OCI-LY1 (cell line): ENCODE measurements at regions not wholly inside any gene's neighbourhood (a gene's known extent, or its start where the extent isn't known, plus 50 kb on each side); places are given as distances from the start of the nearest gene placed in this dataset.

Experiments used
- H2AFZ ChIP-seq: fragments of 200-600 bp; sonication (generic), shearing (Covaris generic); 2 replicates; pipeline ENCODE4 v1.6.0; 2014; ENCODE audit warnings: antibody characterized with exemption, mild to moderate bottlenecking, low read length
- H3F3A ChIP-seq: fragments of 200-600 bp; sonication (generic), shearing (Covaris generic); 2 replicates; pipeline ENCODE4 v1.6.0; 2014; ENCODE audit warnings: mild to moderate bottlenecking, antibody characterized with exemption, low read length, moderate library complexity; ENCODE audit not compliant: insufficient read depth
- H3K27ac ChIP-seq: fragments of 200-600 bp; sonication (generic); 2 replicates; pipeline ENCODE4 v1.5.1; 2014; ENCODE audit warnings: low read length, mixed run types, mild to moderate bottlenecking, low read depth; ENCODE audit not compliant: poor library complexity, severe bottlenecking
- H3K27me3 ChIP-seq: fragments of 200-600 bp; sonication (generic); 2 replicates; pipeline ENCODE4 v1.6.0; 2014; ENCODE audit warnings: antibody characterized with exemption, mild to moderate bottlenecking, low read length, moderate library complexity; ENCODE audit not compliant: insufficient read depth
- H3K36me3 ChIP-seq: fragments of 200-600 bp; sonication (generic); 2 replicates; pipeline ENCODE4 v1.6.1; 2014; ENCODE audit warnings: mild to moderate bottlenecking, antibody characterized with exemption, low read length, moderate library complexity, mixed read lengths; ENCODE audit not compliant: insufficient read depth
- H3K4me1 ChIP-seq: fragments of 200-600 bp; sonication (generic); 2 replicates; pipeline ENCODE4 v1.5.1; 2014; ENCODE audit warnings: mild to moderate bottlenecking, low read length, moderate library complexity; ENCODE audit not compliant: insufficient read depth, severe bottlenecking
- H3K4me2 ChIP-seq: fragments of 200-600 bp; sonication (generic), shearing (Covaris generic); 2 replicates; pipeline ENCODE4 v1.6.1; 2014; ENCODE audit warnings: low read length
- H3K4me3 ChIP-seq: fragments of 200-600 bp; sonication (generic); 2 replicates; pipeline ENCODE4 v1.5.1; 2014; ENCODE audit warnings: low read length, low read depth, mild to moderate bottlenecking, mixed read lengths; ENCODE audit not compliant: poor library complexity, severe bottlenecking
- H3K79me2 ChIP-seq: fragments of 200-600 bp; shearing (Covaris generic); 2 replicates; pipeline ENCODE4 v1.6.1; 2016; ENCODE audit warnings: mixed run types, low read length, mixed read lengths; ENCODE audit not compliant: insufficient read depth
- H3K9ac ChIP-seq: fragments of 200-600 bp; sonication (generic), shearing (Covaris generic); 2 replicates; pipeline ENCODE4 v1.6.1; 2014; ENCODE audit warnings: mild to moderate bottlenecking, low read length, mixed read lengths
- H3K9me2 ChIP-seq: fragments of 200-600 bp; sonication (generic), shearing (Covaris generic); 2 replicates; pipeline ENCODE4 v1.6.1; 2014; ENCODE audit warnings: low read depth, mild to moderate bottlenecking, low read length, mixed read lengths
- H3K9me3 ChIP-seq: fragments of 200-600 bp; shearing (Covaris generic); 2 replicates; pipeline ENCODE4 v1.6.1; 2014; ENCODE audit warnings: low read length, mixed read lengths
- H4K20me1 ChIP-seq: fragments of 200-600 bp; sonication (generic), shearing (Covaris generic); 2 replicates; pipeline ENCODE4 v1.6.0; 2016; ENCODE audit warnings: mild to moderate bottlenecking, low read length; ENCODE audit not compliant: insufficient read depth
- EZH2 ChIP-seq: fragments of 200-600 bp; sonication (generic), shearing (Covaris generic); IDR thresholded peaks from 2 replicates; pipeline ENCODE4 v1.8.0; 2017; ENCODE audit warnings: borderline replicate concordance, mixed run types, mild to moderate bottlenecking, antibody characterized with exemption, low read length, moderate library complexity, mixed read lengths
- TF ChIP-seq, protein P1 (sequence below): fragments of 200-600 bp; sonication (generic), shearing (Covaris generic); IDR thresholded peaks from 2 replicates; pipeline ENCODE4 v1.5.1; 2017; ENCODE audit warnings: mild to moderate bottlenecking, antibody characterized with exemption, low read length, moderate library complexity, mixed read lengths

- no peak overlapping the region for H3K4me3 ChIP-seq
- H3F3A ChIP-seq: no peaks in the 10 kb centered on the region
- no peaks in the 10 kb centered on the region for H3K9me3 ChIP-seq
- no peaks in the 10 kb centered on the region for H3K36me3 ChIP-seq
- H3K27ac ChIP-seq: no peak overlapping the region
- H3K9ac ChIP-seq: no peak overlapping the region
- H3K4me1 ChIP-seq: no peaks in the 10 kb centered on the region
- H3K9me2 ChIP-seq: no peaks in the 10 kb centered on the region
- no peak overlapping the region for H3K4me2 ChIP-seq
- H2AFZ ChIP-seq: no peak overlapping the region
- H4K20me1 ChIP-seq: no peaks in the 10 kb centered on the region
- TF ChIP-seq, protein P1, sequence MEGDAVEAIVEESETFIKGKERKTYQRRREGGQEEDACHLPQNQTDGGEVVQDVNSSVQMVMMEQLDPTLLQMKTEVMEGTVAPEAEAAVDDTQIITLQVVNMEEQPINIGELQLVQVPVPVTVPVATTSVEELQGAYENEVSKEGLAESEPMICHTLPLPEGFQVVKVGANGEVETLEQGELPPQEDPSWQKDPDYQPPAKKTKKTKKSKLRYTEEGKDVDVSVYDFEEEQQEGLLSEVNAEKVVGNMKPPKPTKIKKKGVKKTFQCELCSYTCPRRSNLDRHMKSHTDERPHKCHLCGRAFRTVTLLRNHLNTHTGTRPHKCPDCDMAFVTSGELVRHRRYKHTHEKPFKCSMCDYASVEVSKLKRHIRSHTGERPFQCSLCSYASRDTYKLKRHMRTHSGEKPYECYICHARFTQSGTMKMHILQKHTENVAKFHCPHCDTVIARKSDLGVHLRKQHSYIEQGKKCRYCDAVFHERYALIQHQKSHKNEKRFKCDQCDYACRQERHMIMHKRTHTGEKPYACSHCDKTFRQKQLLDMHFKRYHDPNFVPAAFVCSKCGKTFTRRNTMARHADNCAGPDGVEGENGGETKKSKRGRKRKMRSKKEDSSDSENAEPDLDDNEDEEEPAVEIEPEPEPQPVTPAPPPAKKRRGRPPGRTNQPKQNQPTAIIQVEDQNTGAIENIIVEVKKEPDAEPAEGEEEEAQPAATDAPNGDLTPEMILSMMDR: no peak
- no peak for TF ChIP-seq EZH2
- H3K27me3 ChIP-seq: no peaks in the 10 kb centered on the region
- no peaks in the 10 kb centered on the region for H3K79me2 ChIP-seq
These were observed 99.6 kb downstream of the LURAP1L start for GRCh38 chr9:12874395-12874794.

DNA sequence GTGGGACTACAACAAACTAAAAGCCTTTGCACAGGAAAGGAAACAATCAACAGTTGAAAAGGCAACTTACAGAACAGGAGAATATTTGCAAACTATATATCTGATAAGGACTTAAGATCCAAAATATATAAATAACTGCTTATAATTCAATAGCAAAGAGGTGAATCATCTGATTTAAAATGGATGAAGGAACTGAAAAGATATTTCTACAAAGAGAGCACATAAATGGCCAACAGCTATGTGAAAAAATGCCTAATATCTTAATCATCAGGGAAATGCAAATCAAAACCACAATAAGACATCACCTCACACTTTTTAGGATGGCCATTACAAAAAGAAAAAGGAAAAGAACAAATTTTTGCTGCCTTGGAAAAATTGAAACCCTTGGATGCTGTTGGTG lies 100.4 kb downstream of the LURAP1L start:
- Histone ChIP-seq H3K36me3 (no peaks in the 10 kb centered on the region), H3F3A (no peaks in the 10 kb centered on the region), H4K20me1 (no peaks in the 10 kb centered on the region), H3K27ac (no peak overlapping the region), H3K9me2 (no peaks in the 10 kb centered on the region), H3K4me3 (no peak overlapping the region), H3K4me1 (no peaks in the 10 kb centered on the region), H3K79me2 (no peaks in the 10 kb centered on the region), H3K27me3 (no peaks in the 10 kb centered on the region), H3K9me3 (no peaks in the 10 kb centered on the region), H3K9ac (no peak overlapping the region), H3K4me2 (no peak overlapping the region), H2AFZ (no peak overlapping the region)
- TF ChIP-seq EZH2: no peak
- TF ChIP-seq, protein P1: no peak

DNA sequence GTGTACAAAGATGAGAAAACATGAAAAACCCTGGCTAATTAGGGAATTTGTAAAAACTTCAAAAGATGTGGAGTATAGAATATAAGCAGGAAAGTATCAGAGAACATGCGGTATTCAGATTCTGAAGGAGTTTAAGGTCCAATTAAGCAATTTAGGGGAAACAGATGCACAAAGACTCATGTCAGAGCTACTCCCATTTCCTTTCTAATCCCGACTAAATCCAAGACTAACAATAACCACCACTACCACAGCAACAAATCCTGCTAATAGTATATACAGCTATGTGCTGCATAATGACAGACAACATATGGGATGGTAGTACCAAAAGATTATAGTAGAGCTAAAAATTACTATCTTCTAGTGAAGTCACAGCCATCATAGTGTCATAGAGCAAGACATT lies 102.1 kb downstream of the LURAP1L start:
- no peaks in the 10 kb centered on the region for H3K27me3 ChIP-seq
- no peaks in the 10 kb centered on the region for H3F3A ChIP-seq
- no peak overlapping the region for H3K27ac ChIP-seq
- no peaks in the 10 kb centered on the region for H3K9me3 ChIP-seq
- H3K9ac ChIP-seq: no peak overlapping the region
- H3K4me2 ChIP-seq: no peak overlapping the region
- no peaks in the 10 kb centered on the region for H3K79me2 ChIP-seq
- TF ChIP-seq, protein P1: no peak
- no peak for TF ChIP-seq EZH2
- H2AFZ ChIP-seq: no peak overlapping the region
- H3K4me3 ChIP-seq: no peak overlapping the region
- no peaks in the 10 kb centered on the region for H3K4me1 ChIP-seq
- H3K36me3 ChIP-seq: no peaks in the 10 kb centered on the region
- no peaks in the 10 kb centered on the region for H3K9me2 ChIP-seq
- H4K20me1 ChIP-seq: no peaks in the 10 kb centered on the region
